CD4-positive, alpha-beta memory T cell (primary cell): ENCODE measurements at regions not wholly inside any gene's neighbourhood (a gene's known extent, or its start where the extent isn't known, plus 50 kb on each side); places are given as distances from the start of the nearest gene placed in this dataset.

ENCODE experiments used
- CTCF ChIA-PET: fragments of 350-600 bp; sonication (Branson Sonifier 250); formaldehyde crosslinking; loops from one replicate; lab custom pipeline; 2021; ENCODE audit warnings: inconsistent platforms; ENCODE audit not compliant: partially characterized antibody; lab: Charles Lee
- POLR2A ChIA-PET: fragments of 350-600 bp; sonication (Branson Sonifier 250); formaldehyde crosslinking; loops from one replicate; lab custom pipeline; 2021; ENCODE audit not compliant: partially characterized antibody; lab: Charles Lee
- DNase-seq, 5 donors: peaks; one replicate each; pipeline versions ENCODE4 v3.0.0 to v3.0.0-alpha.2; 2020 to 2022; ENCODE audit warnings: mixed read lengths in 1 of 5
- H3K27ac ChIP-seq: one replicate; pipeline ENCODE4 v1.7.0; 2013; ENCODE audit warnings: low read depth, low read length
- H3K27me3 ChIP-seq: 2 replicates; pipeline ENCODE4 v1.7.0; 2013; ENCODE audit warnings: mild to moderate bottlenecking, low read length, moderate library complexity; ENCODE audit not compliant: insufficient read depth
- H3K36me3 ChIP-seq: 2 replicates; pipeline ENCODE4 v1.7.0; 2013; ENCODE audit warnings: mild to moderate bottlenecking, low read length, moderate library complexity; ENCODE audit not compliant: insufficient read depth
- H3K4me1 ChIP-seq: 2 replicates; pipeline ENCODE4 v1.7.0; 2013; ENCODE audit warnings: mild to moderate bottlenecking, low read length, moderate library complexity; ENCODE audit not compliant: insufficient read depth
- H3K4me3 ChIP-seq, 2 donors: one replicate each; pipeline ENCODE4 v1.7.0; 2013; ENCODE audit warnings: low read length in 2 of 2, mild to moderate bottlenecking in 1 of 2
- H3K9me3 ChIP-seq, 2 donors: one replicate each; pipeline ENCODE4 v1.7.0; 2013; ENCODE audit warnings: low read length in 2 of 2, control low read depth in 1 of 2; ENCODE audit not compliant: control insufficient read depth in 1 of 2
- H3K27ac Mint-ChIP-seq, 7 donors: one replicate each; pipeline ENCODE4 v1.8.0; 2020 to 2021; ENCODE audit warnings: mixed read lengths in 7 of 7, mild to moderate bottlenecking in 6 of 7, inconsistent platforms in 3 of 7, moderate library complexity in 3 of 7
- H3K27me3 Mint-ChIP-seq, 2 donors: one replicate each; pipeline ENCODE4 v1.8.0; 2020 to 2021; ENCODE audit warnings: mixed read lengths in 2 of 2
- H3K36me3 Mint-ChIP-seq, 2 donors: one replicate each; pipeline ENCODE4 v1.8.0; 2020 to 2021; ENCODE audit warnings: mixed read lengths in 2 of 2, inconsistent platforms in 1 of 2, mild to moderate bottlenecking in 1 of 2
- H3K4me1 Mint-ChIP-seq, 4 donors: one replicate each; pipeline ENCODE4 v1.8.0; 2020 to 2021; ENCODE audit warnings: mixed read lengths in 4 of 4, mild to moderate bottlenecking in 1 of 4
- H3K4me3 Mint-ChIP-seq, 8 donors: one replicate each; pipeline ENCODE4 v1.8.0; 2020 to 2021; ENCODE audit warnings: mixed read lengths in 8 of 8, mild to moderate bottlenecking in 7 of 8, moderate library complexity in 6 of 8, inconsistent platforms in 3 of 8
- H3K9me3 Mint-ChIP-seq, 8 donors: one replicate each; pipeline ENCODE4 v1.8.0; 2020 to 2021; ENCODE audit warnings: mixed read lengths in 8 of 8, mild to moderate bottlenecking in 5 of 8, inconsistent platforms in 3 of 8, moderate library complexity in 1 of 8
- intact Hi-C: fragments of 100-400 bp; cut with micrococcal nuclease; formaldehyde crosslinking; loops from one replicate; pipeline ENCODE4 v1.15.1; 2023

GRCh38 chr18:54531402-54532065 lies 59.5 kb upstream of the DYNAP start:
- H3K27ac Mint-ChIP-seq, result no peak overlapping the region
- intact Hi-C loops, result no loop called here
- peaks cover 3 to 6% of the 10 kb centered on the region in 2 donors for H3K27me3 Mint-ChIP-seq
- Histone ChIP-seq H3K9me3 (no peaks in the 10 kb centered on the region), H3K27ac (no peak overlapping the region), H3K36me3 (no peaks in the 10 kb centered on the region), H3K4me1 (no peaks in the 10 kb centered on the region), H3K4me3 (no peak overlapping the region), H3K27me3 (no peaks in the 10 kb centered on the region)
- no peaks in the 10 kb centered on the region for H3K4me1 Mint-ChIP-seq
- ChIA-PET POLR2A (no interaction called here), CTCF (no interaction called here)
- H3K4me3 Mint-ChIP-seq, result no peak overlapping the region
- DNase-seq, result no peak
- peaks cover 0 to 2% (median 0%) of the 10 kb centered on the region in 8 donors for H3K9me3 Mint-ChIP-seq
- H3K36me3 Mint-ChIP-seq, result no peaks in the 10 kb centered on the region

- Histone ChIP-seq H3K36me3 (no peaks in the 10 kb centered on the region), H3K4me3 (no peak overlapping the region), H3K9me3 (no peaks in the 10 kb centered on the region), H3K27ac (no peak overlapping the region), H3K27me3 (no peaks in the 10 kb centered on the region), H3K4me1 (no peaks in the 10 kb centered on the region)
- no peak overlapping the region for H3K4me3 Mint-ChIP-seq
- intact Hi-C loops, result no loop called here
- CTCF ChIA-PET, result no interaction called here
- POLR2A ChIA-PET, result no interaction called here
- peaks cover 3 to 6% of the 10 kb centered on the region in 2 donors for H3K27me3 Mint-ChIP-seq
- H3K9me3 Mint-ChIP-seq, result peaks cover 0 to 2% (median 0%) of the 10 kb centered on the region in 8 donors
- no peak for DNase-seq
- H3K27ac Mint-ChIP-seq, result no peak overlapping the region
- no peaks in the 10 kb centered on the region for H3K4me1 Mint-ChIP-seq
- H3K36me3 Mint-ChIP-seq, result no peaks in the 10 kb centered on the region
Measured at GRCh38 chr18:54532222-54532621, 58.8 kb upstream of the DYNAP start.

GRCh38 chr18:54532962-54533361 lies 58.1 kb upstream of the DYNAP start:
- no peaks in the 10 kb centered on the region for H3K4me1 ChIP-seq
- ChIA-PET POLR2A (no interaction called here), CTCF (no interaction called here)
- H3K27ac ChIP-seq, result no peak overlapping the region
- Mint-ChIP-seq H3K9me3 (peaks cover 0 to 2% (median 0%) of the 10 kb centered on the region in 8 donors), H3K27me3 (peaks cover 1 to 6% of the 10 kb centered on the region in 2 donors), H3K4me1 (no peaks in the 10 kb centered on the region), H3K36me3 (no peaks in the 10 kb centered on the region), H3K27ac (no peak overlapping the region), H3K4me3 (no peak overlapping the region)
- H3K36me3 ChIP-seq, result no peaks in the 10 kb centered on the region
- H3K9me3 ChIP-seq, result no peaks in the 10 kb centered on the region
- no peaks in the 10 kb centered on the region for H3K27me3 ChIP-seq
- intact Hi-C loops, result no loop called here
- no peak overlapping the region for H3K4me3 ChIP-seq
- no peak for DNase-seq
